ENCODE measurements at regions not wholly inside any gene's neighbourhood (a gene's known extent, or its start where the extent isn't known, plus 50 kb on each side); places are given as distances from the start of the nearest gene placed in this dataset.

DNA sequence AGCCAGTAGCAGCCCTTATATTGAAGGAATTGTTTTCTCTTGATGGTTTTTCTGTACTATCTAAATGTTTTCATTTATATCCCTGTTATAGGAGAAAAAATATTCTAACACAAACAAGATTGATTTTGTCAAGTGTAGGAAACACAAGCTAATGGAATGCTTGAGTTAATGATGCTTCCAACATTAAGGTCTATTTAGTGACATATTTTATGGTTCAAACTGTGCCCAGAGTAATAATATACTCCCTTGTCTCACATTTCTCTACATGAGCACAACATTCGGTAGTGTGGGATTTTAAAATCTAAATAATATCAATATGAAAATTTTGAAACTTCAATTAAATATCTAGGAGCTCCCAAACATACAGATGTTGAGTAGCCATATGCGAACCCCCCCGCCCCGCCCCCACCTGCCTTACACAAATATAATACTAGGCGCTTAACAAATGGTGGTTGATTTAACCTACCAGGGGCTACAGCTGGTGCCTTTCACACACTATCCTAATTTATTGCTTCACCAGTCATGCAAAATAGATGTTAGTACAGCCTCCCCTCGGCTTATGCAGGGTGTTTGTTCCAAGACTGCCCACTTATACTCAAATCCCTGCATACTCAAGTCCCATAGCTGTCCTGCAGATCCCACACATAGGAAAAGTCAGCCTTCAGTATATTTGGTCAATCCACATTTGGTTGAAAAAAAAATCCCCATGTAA lies 124.1 kb upstream of the ACO1 start:
- intact Hi-C loops (cut with micrococcal nuclease), result no loop called here

DNA sequence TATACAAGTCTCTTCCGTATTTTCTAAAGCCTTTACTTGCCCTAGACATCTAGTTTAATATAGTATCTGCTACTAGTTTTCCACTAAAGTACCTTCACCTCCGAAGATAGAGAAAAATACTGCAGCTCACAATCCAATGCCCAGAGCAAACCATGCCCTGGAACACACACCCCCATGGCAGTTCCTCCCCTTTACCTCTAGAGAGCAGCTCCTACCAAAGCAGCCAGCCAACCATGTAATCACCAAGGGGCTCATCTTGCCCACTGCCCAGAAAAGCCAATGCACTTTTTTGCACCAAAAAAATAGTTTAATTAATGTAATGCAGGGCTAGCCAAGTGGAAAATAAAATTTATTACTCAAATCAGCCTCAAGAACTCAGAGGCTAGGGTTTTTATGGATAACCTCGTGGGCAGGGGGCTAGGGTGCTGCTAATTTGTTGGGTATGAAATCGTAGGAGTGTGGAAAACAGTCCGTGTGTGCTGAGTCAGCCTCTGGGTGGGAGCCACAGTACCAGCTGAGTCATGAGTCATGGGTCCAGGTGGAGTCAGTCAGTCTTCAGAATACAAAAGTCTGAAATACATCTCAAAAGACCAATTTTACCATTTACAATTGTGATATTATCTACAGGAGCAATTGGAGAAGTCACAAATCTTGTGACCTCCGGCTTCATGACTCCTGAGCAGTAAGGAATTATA lies 120.1 kb upstream of the ACO1 start:
- intact Hi-C loops (cut with micrococcal nuclease), result no loop called here

DNA sequence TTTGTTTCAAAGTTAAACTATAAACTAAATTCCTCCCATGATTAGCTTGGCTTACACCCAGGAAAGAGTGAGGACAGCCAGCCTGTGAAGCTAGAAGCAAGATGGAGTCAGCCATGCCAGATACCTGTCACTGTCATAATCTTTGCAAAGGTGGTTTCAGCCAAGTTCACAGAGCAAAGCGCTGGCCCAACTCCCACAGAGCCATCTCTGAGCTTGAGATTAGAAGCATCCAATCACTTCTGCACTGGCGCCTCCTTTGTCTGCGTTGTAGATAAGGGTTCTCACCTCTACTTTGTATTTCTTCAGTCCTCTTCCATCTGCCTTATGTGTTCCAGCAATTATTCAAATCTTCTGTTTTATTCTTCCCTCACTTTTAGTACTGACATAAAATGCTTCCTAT lies 119.4 kb upstream of the ACO1 start:
- intact Hi-C loops (cut with micrococcal nuclease), result no loop called here

GRCh38 chr9:32278991-32279390 lies 105.5 kb upstream of the ACO1 start:
- intact Hi-C loops (cut with micrococcal nuclease), result no loop called here

DNA sequence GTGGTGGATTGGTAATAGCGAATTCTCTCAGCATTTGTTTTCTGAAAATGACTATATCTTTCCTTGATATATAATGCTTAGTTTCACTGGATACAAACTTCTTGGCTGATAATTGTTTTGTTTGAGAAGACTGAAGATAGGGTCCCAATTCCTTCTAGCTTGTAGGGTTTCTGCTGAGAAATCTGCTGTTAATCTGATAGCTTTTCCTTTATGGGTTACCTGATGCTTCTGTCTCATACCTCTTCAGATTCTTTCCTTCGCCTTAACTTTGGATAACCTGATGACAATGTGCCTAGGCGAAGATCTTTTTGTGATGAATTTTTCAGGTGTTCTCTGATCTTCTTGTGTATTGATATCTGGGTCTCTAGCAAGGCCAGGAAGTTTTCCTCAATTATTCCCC lies 94.7 kb upstream of the ACO1 start:
- intact Hi-C loops (cut with micrococcal nuclease), result no loop called here

GRCh38 chr9:32291370-32291769 lies 93.1 kb upstream of the ACO1 start:
- intact Hi-C loops (cut with micrococcal nuclease), result no loop called here

DNA sequence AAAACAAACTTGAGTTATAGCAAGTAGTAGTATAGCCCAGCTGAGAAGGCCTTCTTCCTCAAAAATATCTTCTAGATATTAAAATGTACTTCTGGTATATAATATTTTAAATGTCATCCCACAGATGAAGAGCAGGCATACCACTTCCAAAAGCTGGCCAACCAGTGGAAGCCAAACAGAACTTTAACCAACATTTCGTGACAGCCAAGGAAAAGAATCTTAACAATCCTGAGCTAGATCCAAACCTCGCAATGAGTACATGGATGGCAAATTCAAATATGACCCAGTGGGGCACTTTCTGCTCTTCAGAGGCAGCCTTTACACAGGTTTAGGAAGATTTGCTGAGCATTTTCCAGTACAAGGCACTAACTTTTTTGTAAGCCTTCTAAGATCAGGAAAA lies 91.8 kb upstream of the ACO1 start:
- intact Hi-C loops (cut with micrococcal nuclease), result no loop called here

- intact Hi-C loops (cut with micrococcal nuclease), result no loop called here
Measured at GRCh38 chr9:32293091-32293490, 91.4 kb upstream of the ACO1 start.

DNA sequence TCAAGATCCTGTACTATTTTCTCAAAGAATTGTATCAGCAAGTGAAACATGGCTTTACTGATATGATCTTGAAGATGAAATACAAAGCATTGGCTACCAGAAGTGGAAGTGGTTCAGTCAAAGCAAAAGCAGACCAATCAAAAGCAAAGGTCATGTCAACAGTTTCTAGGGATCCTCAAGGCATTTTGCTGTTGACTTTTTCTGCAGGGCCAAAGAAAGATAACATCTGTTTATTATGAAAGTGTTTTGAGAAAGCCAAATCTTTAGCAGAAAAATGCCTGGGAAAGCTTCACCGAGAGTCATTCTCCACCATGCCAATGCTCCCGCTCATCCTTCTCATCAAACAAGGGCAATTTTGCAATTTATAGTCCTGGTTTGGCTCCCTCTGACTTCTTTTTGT lies 90.3 kb upstream of the ACO1 start:
- intact Hi-C loops (cut with micrococcal nuclease), result no loop called here

DNA sequence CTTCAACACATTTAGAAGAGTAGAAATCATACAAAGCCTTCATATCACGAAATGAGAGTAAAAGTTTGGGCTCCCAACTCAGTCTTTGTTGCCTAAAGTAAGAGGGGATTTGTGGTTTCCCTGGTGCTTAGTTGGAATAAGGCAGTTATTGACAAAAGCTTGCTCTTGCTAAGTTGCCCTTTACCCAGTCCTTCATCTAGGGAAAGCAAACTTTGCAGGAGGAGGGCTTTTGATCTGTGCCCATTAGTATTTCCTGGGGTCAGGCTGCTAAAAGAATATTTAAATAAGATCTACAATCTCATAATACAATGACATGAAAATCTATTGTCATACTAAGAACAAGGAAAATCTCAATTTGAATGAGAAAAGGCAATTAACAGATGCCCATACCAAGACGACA lies 84.1 kb upstream of the ACO1 start:
- intact Hi-C loops (cut with micrococcal nuclease), result no loop called here

DNA sequence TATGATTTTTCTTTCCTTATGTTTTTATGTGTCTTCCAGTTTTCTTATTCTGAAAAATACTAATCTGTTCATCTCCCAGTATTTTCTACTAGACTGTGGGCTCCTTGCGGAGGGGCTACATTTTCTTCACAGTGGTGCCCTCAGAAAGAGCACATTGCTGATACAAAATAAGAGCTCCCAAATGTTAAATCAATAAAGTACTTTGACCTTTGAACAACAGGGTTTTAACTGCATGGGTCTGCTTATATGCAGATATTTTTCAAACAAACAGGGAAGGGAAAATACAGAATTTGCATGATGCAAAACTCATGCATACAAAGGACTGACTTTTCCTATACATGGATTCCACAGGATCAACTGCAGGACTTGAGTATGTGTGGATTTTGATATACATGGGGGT lies 79.9 kb upstream of the ACO1 start:
- intact Hi-C loops (cut with micrococcal nuclease), result no loop called here

- intact Hi-C loops (cut with micrococcal nuclease), result no loop called here
Measured at GRCh38 chr9:32306006-32306405, 78.4 kb upstream of the ACO1 start.

DNA sequence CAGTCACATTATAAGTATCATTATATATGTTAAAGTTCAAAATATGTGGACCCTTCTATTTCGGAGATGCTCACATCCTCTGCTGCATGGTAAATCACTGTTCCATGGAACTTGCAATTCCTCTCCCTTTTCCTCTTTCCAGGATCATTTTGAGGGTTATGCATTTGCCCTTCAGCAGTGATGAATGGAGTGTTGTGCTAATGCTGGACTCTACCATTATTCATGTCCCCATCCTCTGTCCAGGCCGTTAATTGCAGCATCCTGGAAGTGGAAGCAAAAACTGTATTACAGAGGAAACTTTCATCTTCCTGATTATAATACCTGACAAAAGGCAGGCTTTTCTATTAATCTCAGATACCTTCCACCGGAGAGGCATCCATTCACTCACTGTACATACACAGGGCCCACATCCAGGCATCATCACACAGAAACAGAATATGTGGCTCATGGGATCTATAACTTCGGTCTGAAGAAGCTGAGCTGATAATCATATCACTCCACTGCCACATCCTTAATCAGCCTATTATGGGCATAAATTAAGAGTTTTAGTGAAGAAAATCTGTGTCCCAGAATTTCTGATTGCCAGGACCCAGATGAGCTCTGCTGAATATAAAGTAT lies 65.0 kb upstream of the ACO1 start:
- intact Hi-C loops (cut with micrococcal nuclease), result no loop called here

DNA sequence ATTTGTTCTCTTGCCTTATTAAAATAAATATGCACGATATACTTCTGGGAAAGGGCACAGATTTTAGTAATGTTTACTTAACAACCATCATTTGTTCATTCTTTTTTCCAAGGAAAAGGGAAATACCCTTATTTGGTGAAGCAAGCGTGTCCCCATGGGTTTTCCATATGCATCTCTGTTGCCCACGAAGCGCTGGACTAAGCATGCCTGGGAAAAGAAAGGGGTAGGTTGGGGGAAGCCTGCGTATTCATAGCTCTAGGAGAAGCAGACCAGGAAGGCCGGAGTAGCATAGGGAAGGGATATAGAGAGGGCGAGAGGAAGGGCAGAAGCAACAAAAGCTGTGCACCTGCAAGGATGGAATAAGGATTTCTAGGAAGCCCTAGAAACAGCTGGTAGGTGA lies 61.8 kb upstream of the ACO1 start:
- intact Hi-C loops (cut with micrococcal nuclease), result no loop called here

GRCh38 chr9:32326146-32326545 lies 58.3 kb upstream of the ACO1 start:
- intact Hi-C loops (cut with micrococcal nuclease), result no loop called here

GRCh38 chr9:32331240-32331639 lies 53.2 kb upstream of the ACO1 start:
- intact Hi-C loops (cut with micrococcal nuclease), result no loop called here

DNA sequence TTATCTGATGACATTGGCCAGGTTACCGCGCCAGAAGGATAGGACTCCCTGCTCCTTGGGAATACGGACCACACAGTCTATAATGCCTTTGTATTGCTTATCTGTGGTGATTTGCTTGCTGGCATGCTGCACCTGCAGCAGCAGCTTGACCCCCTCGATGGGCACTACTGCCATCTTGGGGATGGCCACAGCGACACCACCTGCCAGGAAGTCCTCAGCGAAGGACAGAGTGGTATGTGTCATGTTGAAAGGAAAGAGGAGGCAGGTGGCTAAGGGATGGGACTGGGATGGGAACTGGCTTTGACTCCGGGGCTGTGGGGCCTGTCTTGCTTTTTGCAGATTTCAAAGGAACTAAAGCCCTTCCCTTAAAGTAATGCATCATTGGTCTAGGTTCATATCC lies 50.3 kb upstream of the ACO1 start:
- intact Hi-C loops (cut with micrococcal nuclease), result no loop called here

Measured in T-helper 2 cell treated with Interferon-gamma antibody and Interleukin-4, amounts not matched to agents 100 ng/mL and 5 ng/mL, for 36 hours (primary cell).